ENCODE measurements at regions not wholly inside any gene's neighbourhood (a gene's known extent, or its start where the extent isn't known, plus 50 kb on each side); places are given as distances from the start of the nearest gene placed in this dataset.
A peak's percentile ranks its signal among the peaks of the same experiment; 100 is the strongest.

DNA sequence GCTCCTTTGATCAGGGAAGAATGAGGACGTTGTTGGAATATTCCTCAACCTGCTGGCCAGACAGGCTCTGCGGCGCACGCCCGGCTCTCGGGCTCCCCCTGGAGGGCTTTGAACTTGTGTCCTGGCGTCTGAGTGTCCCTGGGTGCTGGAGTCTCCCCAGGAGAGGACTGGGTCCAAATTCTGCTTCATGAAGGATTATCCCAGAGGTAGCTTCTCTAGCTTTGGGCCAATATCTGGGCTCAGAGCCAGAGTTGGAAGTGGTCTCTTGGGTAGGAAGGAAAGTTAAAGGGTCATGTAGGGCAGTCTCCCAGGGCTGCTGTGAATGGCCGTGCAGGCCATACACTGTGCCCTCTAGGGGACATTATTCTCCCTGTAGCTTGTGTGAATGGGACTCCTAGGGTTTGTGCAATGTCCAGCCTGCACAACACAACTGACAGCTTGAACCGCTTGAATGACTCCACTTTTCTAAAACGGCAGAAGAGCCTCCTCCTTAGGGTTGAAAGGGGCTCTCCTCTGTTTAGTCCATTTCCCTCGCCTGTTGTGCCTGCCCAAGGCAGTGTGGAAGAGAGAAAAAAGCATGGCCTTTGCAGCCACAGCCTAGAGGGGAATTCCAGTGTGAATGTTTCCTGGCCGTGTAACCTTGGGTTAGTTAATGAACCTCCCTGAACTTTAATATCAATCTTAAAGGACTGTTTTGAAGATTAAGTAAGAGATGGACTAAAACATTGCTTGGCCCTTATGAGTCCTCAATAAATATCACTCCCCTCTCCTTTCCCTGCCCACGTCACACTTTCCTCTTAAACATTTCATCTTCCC is 111.2 kb upstream of the THY1 start:
- Histone ChIP-seq H3K79me2 (ENCODE audit: insufficient read depth, low read depth, low read length) (no peaks in the 10 kb centered on the region), H3K27ac (ENCODE audit: low read depth, low read length, poor library complexity, severe bottlenecking) (no peak overlapping the region), H3K9me2 (ENCODE audit: insufficient read depth, low read length) (no peaks in the 10 kb centered on the region), H3K36me3 (ENCODE audit: insufficient read depth, low read length) (no peaks in the 10 kb centered on the region), H3K4me2 (ENCODE audit: low read length) (no peak overlapping the region), H2AFZ (ENCODE audit: low read length) (no peak overlapping the region), H3K9me3 (ENCODE audit: low read length) (no peaks in the 10 kb centered on the region), H4K20me1 (ENCODE audit: insufficient read depth, low read length) (no peaks in the 10 kb centered on the region), H3K4me1 (ENCODE audit: insufficient read depth, low read length, poor library complexity, severe bottlenecking) (no peaks in the 10 kb centered on the region), H3K4me3 (ENCODE audit: low read depth, low read length, poor library complexity, severe bottlenecking) (no peak overlapping the region)
- ChIA-PET POLR2A (interaction anchor here (0.6 kb wide), 1 partner anchor 73 kb away, joined by 3 read pairs; no protein-coding TSS in a partner anchor), CTCF (ENCODE audit: unreplicated experiment) (interaction anchor here (0.6 to 1.0 kb wide), 2 partner anchors 15 to 122 kb away, joined by 3 to 4 read pairs; no protein-coding TSS in a partner anchor)
- TF ChIP-seq, protein P1, sequence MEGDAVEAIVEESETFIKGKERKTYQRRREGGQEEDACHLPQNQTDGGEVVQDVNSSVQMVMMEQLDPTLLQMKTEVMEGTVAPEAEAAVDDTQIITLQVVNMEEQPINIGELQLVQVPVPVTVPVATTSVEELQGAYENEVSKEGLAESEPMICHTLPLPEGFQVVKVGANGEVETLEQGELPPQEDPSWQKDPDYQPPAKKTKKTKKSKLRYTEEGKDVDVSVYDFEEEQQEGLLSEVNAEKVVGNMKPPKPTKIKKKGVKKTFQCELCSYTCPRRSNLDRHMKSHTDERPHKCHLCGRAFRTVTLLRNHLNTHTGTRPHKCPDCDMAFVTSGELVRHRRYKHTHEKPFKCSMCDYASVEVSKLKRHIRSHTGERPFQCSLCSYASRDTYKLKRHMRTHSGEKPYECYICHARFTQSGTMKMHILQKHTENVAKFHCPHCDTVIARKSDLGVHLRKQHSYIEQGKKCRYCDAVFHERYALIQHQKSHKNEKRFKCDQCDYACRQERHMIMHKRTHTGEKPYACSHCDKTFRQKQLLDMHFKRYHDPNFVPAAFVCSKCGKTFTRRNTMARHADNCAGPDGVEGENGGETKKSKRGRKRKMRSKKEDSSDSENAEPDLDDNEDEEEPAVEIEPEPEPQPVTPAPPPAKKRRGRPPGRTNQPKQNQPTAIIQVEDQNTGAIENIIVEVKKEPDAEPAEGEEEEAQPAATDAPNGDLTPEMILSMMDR (conservative IDR thresholded peaks at IDR 0.05; ENCODE audit: low read length): peak; percentile 97
- TF ChIP-seq EZH2phosphoT487 (IDR thresholded peaks at IDR 0.05; ENCODE audit: borderline replicate concordance, low read depth, low read length): no peak
- peak; percentile 48 for DNase-seq (ENCODE audit: low spot score)
- intact Hi-C loops (cut with micrococcal nuclease; ENCODE audit: unreplicated experiment): loop anchor here (1.0 kb wide), 1 partner anchor 53 kb away; no protein-coding TSS in a partner anchor
- no TSS peak for BruUV-seq (replicated peaks)

- no peak overlapping the region for H3K4me3 ChIP-seq (ENCODE audit: low read depth, low read length, poor library complexity, severe bottlenecking)
- no TSS peak for BruUV-seq (replicated peaks)
- CTCF ChIA-PET (ENCODE audit: unreplicated experiment): interaction anchor here (0.6 to 1.0 kb wide), 2 partner anchors 14 to 123 kb away, joined by 3 to 4 read pairs; no protein-coding TSS in a partner anchor
- no peaks in the 10 kb centered on the region for H3K9me2 ChIP-seq (ENCODE audit: insufficient read depth, low read length)
- H2AFZ ChIP-seq (ENCODE audit: low read length): no peak overlapping the region
- no peak overlapping the region for H3K27ac ChIP-seq (ENCODE audit: low read depth, low read length, poor library complexity, severe bottlenecking)
- H3K36me3 ChIP-seq (ENCODE audit: insufficient read depth, low read length): no peaks in the 10 kb centered on the region
- H4K20me1 ChIP-seq (ENCODE audit: insufficient read depth, low read length): no peaks in the 10 kb centered on the region
- H3K79me2 ChIP-seq (ENCODE audit: insufficient read depth, low read depth, low read length): no peaks in the 10 kb centered on the region
- no peaks in the 10 kb centered on the region for H3K4me1 ChIP-seq (ENCODE audit: insufficient read depth, low read length, poor library complexity, severe bottlenecking)
- POLR2A ChIA-PET: no interaction called here
- TF ChIP-seq, protein P1 (conservative IDR thresholded peaks at IDR 0.05; ENCODE audit: low read length): no peak
- no peak for TF ChIP-seq EZH2phosphoT487 (IDR thresholded peaks at IDR 0.05; ENCODE audit: borderline replicate concordance, low read depth, low read length)
- no peak overlapping the region for H3K4me2 ChIP-seq (ENCODE audit: low read length)
- no peak for DNase-seq (ENCODE audit: low spot score)
- intact Hi-C loops (cut with micrococcal nuclease; ENCODE audit: unreplicated experiment): no loop called here
- H3K9me3 ChIP-seq (ENCODE audit: low read length): no peaks in the 10 kb centered on the region
Measured at GRCh38 chr11:119533462-119533861, 110.5 kb upstream of the THY1 start.

DNA sequence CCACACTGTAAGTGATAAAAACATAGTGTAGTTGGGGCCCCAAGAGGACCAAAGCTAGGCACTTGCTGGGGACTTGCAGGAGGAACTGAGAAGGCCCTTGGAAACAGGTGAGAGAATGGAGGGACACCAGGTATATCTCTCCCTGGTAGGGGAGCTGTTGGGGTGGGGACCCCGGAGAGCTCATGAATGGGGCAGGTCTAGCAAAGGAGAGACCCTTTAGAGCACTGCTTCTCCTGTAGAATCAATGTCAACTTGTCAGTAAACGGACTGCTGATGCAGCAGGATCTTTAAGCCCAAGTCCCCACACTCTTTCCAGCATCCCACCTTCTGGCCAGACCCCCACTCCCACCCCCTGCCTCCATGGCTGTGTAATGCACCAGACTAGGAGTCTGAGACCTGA is 109.6 kb upstream of the THY1 start:
- Histone ChIP-seq H3K36me3 (ENCODE audit: insufficient read depth, low read length) (no peaks in the 10 kb centered on the region), H3K27ac (ENCODE audit: low read depth, low read length, poor library complexity, severe bottlenecking) (no peak overlapping the region), H3K4me3 (ENCODE audit: low read depth, low read length, poor library complexity, severe bottlenecking) (no peak overlapping the region), H2AFZ (ENCODE audit: low read length) (no peak overlapping the region), H4K20me1 (ENCODE audit: insufficient read depth, low read length) (no peaks in the 10 kb centered on the region), H3K79me2 (ENCODE audit: insufficient read depth, low read depth, low read length) (no peaks in the 10 kb centered on the region), H3K4me1 (ENCODE audit: insufficient read depth, low read length, poor library complexity, severe bottlenecking) (no peaks in the 10 kb centered on the region), H3K4me2 (ENCODE audit: low read length) (no peak overlapping the region), H3K9me3 (ENCODE audit: low read length) (no peaks in the 10 kb centered on the region), H3K9me2 (ENCODE audit: insufficient read depth, low read length) (no peaks in the 10 kb centered on the region)
- no peak for DNase-seq (ENCODE audit: low spot score)
- POLR2A ChIA-PET: no interaction called here
- intact Hi-C loops (cut with micrococcal nuclease; ENCODE audit: unreplicated experiment): no loop called here
- CTCF ChIA-PET (ENCODE audit: unreplicated experiment): interaction anchor here (0.5 to 1.1 kb wide), 2 partner anchors 39 to 111 kb away, joined by 4 to 7 read pairs; no protein-coding TSS in a partner anchor
- TF ChIP-seq, protein P1 (conservative IDR thresholded peaks at IDR 0.05; ENCODE audit: low read length): no peak
- TF ChIP-seq EZH2phosphoT487 (IDR thresholded peaks at IDR 0.05; ENCODE audit: borderline replicate concordance, low read depth, low read length): no peak
- BruUV-seq (replicated peaks): no TSS peak

Measured in OCI-LY7 (cell line).